NCI-H128 (cell line): ENCODE measurements at regions not wholly inside any gene's neighbourhood (a gene's known extent, or its start where the extent isn't known, plus 50 kb on each side); places are given as distances from the start of the nearest gene placed in this dataset.
"Not testable (repeated sequence)": the region's sequence is repeated elsewhere in the genome, so short reads cannot be mapped to it uniquely, and the experiment has no call there.

Source experiments
- DNase-seq: peaks from one replicate; lab custom pipeline; 2025; ENCODE audit not compliant: unreplicated experiment; lab: John Stamatoyannopoulos, UW

- DNase-seq: no peak
Observed at GRCh38 chr11:110514967-110515366, 85.2 kb downstream of the FDX1 start.

- not testable (repeated sequence) for DNase-seq
Observed at GRCh38 chr11:110517381-110517780, 87.6 kb downstream of the FDX1 start.

DNA sequence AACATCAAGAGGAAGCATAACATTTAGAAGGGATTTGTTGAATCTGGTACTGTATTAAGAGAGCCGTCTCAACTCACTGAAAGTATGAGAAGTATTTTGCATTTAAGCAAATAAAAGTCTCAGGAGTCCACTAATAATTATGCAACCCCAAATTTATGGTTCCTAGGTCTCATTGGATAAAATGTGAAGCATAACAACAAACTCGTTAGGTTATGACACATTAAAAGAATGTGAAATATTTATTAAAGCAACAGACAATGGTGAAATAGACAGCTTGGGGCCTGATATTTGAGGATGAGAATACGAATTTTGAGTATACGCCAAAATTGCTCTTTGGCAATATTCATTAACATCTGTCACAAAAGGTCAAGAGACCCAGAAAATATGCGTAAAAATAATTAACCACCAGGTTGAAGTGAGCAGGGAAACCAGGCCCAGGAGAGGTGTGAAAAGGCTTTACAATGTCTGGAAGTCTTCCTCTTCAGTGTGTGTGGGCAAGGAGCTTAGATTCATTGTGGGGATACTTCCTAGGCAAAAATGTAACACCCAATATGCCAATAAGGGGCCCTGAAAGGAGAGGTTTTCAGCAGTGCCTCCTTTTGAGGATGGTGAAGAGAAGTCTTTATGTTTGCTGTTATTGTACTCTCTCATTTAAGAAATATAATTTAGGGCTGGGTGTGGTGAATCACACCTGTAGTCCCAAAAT, 89.2 kb downstream of the FDX1 start:
- DNase-seq: no peak

GRCh38 chr11:110519796-110520195, 90.0 kb downstream of the FDX1 start:
- DNase-seq: no peak

GRCh38 chr11:110522471-110522870, 92.7 kb downstream of the FDX1 start:
- DNase-seq: no peak

- no peak for DNase-seq
Observed at GRCh38 chr11:110524238-110524637, 94.5 kb downstream of the FDX1 start.

DNA sequence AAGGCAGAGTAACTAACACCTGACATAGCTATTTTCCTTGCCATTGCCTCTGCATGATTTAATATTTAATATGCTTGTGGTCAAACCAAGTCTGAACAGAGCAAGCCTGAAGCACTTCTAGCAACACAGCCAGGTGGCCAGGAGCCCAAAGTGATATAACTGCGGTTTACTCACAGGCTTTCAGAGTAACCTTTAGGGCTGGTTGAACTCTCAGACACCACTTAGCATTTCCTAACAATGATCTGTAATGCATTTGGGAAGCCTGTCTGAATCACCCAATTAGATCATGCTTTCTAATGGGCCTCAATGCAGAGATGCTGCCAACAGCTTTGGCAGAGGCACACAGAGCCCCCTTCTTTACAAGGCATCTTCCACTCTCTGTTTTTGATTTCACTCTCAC, 96.1 kb downstream of the FDX1 start:
- DNase-seq: peak; percentile 89

DNA sequence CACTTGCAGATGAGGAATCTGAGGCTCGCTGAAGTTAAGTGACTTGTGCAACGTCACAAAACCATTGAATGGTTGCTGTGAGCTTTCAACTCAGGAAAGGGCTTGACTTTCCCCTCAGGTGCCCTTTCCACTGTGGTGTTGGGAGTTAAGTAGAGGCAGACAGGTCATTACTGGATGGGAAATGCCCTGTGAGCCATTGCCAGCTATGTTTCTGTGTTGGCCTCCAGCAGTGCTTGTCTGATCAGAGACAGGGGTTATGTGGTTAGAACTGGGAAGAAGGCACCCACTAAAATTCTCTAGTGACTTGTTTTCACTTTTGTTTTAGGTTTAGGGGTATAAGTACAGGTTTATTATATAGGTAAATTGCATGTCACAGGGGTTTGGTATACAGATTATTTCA, 96.6 kb downstream of the FDX1 start:
- DNase-seq: no peak
